GM12892 (cell line): ENCODE measurements at regions not wholly inside any gene's neighbourhood (a gene's known extent, or its start where the extent isn't known, plus 50 kb on each side); places are given as distances from the start of the nearest gene placed in this dataset.

ENCODE experiments used
- POLR2A ChIP-seq: IDR thresholded peaks from 2 replicates; pipeline ENCODE4 v1.6.1; 2011; ENCODE audit warnings: low read depth, low read length, control low read depth
- POLR2AphosphoS5 ChIP-seq: IDR thresholded peaks from 2 replicates; pipeline ENCODE4 v1.6.1; 2011; ENCODE audit warnings: low read depth, low read length, control low read depth
- TAF1 ChIP-seq: IDR thresholded peaks from 2 replicates; pipeline ENCODE4 v1.6.1; 2011; ENCODE audit warnings: low read depth, mild to moderate bottlenecking, control low read depth, low read length, borderline replicate concordance

DNA sequence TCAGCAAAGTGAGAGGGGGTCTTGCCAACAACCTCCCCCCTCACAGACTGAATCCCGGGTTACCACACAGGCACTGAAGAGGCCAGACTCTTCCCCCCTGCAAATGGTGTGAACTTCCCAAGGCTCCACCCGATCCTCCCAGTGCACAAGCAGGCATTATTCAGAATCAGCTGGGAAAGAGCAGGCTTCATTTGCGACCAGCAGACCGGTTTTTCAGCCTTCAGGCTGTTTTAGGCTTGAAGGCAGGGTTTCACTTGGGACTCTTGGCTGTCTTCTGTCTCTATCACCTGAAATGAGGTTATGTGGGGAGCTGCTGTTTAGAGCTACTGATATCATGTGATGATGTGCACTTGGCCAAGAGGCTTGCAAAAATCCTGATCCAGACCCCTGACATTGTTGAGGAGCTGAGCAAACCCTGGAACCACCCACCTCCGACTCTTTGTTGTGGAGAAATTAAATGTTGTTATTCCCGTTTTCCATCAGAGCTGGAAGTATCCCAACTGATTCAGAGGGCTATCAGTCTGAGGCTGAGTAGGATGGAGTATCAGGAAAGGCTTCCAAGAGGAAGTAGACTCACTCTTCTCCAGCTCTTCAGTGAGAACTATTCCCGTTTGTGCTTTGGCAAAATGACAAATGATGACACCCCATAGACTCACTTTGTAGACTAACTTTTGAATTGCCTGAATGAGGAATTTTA is 63.3 kb upstream of the ZFR start:
- TF ChIP-seq POLR2A: no peak
- TF ChIP-seq POLR2AphosphoS5: no peak
- no peak for TF ChIP-seq TAF1
